ENCODE measurements at regions not wholly inside any gene's neighbourhood (a gene's known extent, or its start where the extent isn't known, plus 50 kb on each side); places are given as distances from the start of the nearest gene placed in this dataset.

DNA sequence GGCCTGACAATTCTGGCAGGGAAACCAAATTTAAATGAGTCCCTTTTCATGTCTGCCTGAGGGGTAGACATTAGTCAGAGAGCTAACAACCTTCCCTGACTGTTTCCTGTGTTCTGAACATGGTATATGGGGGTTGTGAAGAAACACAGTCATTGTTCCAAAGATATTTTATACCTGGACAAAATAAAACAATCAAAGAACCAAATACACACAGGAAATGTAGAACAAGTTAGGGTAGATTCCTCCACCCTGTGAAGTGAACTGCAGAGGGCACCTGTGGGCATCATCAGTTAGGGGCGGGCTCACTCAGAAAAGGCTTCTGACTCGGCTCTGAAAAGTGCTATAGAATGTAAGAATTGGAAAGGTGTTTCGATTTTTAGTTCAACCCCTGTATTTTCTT is 231.9 kb upstream of the CADM1 start:
- no peak overlapping the region for H3K4me3 Mint-ChIP-seq
- no peak overlapping the region for H3K27ac Mint-ChIP-seq
- H3K4me1 Mint-ChIP-seq (ENCODE audit: low read depth in 2 of 2): no peaks in the 10 kb centered on the region
- H3K27me3 Mint-ChIP-seq: peaks cover 2 to 13% of the 10 kb centered on the region in 2 donors
- DNase-seq (ENCODE audit: low spot score): no peak
- no peak for ATAC-seq
- no peaks in the 10 kb centered on the region for H3K36me3 Mint-ChIP-seq
- no peaks in the 10 kb centered on the region for H3K9me3 Mint-ChIP-seq

DNA sequence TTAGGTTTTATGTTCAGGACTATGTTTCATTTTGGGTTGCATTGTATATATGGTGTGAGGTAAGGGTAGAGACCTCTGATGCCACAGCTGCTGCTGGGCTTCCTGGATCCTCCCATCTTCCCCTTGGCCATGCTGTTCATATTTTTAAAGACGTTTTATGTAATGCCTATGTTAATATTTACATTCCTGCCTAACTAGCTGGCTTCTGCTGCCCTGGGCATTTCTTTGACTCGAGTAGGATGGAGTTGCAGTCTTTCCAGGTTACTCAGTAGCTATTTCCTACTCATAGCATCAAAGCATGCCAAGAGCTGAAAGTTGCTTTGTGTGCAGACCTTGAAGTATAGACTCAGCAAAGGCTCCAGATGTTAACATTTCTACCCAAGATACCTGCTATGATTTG is 220.5 kb upstream of the CADM1 start:
- Mint-ChIP-seq H3K27me3 (peaks cover 6 to 25% of the 10 kb centered on the region in 2 donors), H3K4me3 (no peak overlapping the region), H3K27ac (no peak overlapping the region), H3K36me3 (no peaks in the 10 kb centered on the region), H3K9me3 (peaks cover 4% of the 10 kb centered on the region), H3K4me1 (ENCODE audit: low read depth in 2 of 2) (no peaks in the 10 kb centered on the region)
- DNase-seq (ENCODE audit: low spot score): no peak
- no peak for ATAC-seq

DNA sequence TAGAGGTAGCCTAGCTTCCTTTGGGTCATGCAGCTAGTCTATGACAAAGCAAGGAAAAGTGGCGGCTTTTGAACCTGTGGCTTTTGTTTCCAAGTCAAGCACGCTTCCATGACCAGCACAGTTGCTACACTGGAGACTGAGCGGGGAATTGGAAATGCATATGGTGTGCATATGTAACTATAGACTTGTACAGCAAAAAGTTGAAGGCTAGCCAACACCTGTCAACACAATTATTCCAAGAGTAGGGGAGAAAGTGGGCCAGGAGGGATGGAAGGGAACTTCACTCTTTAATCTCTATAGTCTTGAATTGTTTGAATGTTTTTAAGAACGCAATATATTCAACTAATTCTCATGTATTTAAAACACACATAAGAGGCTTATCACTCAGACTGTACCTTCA is 218.5 kb upstream of the CADM1 start:
- Mint-ChIP-seq H3K27me3 (peaks cover 6 to 25% of the 10 kb centered on the region in 2 donors), H3K36me3 (no peaks in the 10 kb centered on the region), H3K27ac (no peak overlapping the region), H3K4me1 (ENCODE audit: low read depth in 2 of 2) (no peaks in the 10 kb centered on the region), H3K9me3 (peaks cover 4% of the 10 kb centered on the region), H3K4me3 (no peak overlapping the region)
- ATAC-seq (no peak), DNase-seq (ENCODE audit: low spot score) (no peak)

DNA sequence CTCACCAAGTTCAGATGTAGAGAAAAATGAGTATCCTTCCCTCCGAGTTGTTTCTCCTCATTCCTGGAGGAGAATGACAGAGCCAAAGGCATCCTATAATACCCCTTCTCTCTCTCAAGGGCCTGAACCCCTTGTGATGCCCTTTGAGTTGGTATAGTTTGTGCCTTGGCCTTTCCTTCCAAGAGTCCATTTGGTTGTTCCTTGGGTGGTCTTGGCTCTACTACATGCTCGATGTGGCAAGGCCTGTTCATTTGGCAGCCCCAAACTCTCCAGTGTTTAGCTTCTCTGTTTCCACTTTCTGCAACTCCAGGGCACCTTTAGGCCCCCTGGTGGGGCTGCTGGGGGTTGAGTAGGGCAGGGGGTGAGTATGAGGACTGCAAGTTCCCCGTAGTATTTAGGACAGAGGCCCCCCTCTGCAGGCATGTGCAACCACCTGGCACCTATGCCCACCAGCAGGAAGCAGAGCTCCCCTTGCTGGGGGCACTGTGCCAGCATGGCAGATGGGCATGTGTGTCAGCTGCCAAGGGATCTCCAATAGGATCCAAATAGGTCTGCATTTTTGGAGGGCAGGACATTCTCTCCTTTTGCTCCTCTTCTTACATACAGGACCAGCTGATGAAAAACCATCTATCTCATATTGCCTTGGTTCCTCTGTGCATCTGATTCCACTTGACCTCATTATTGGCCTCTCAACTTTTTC is 217.2 kb upstream of the CADM1 start:
- DNase-seq (ENCODE audit: low spot score): no peak
- peaks cover 2 to 18% of the 10 kb centered on the region in 2 donors for H3K27me3 Mint-ChIP-seq
- H3K36me3 Mint-ChIP-seq: no peaks in the 10 kb centered on the region
- H3K4me1 Mint-ChIP-seq (ENCODE audit: low read depth in 2 of 2): no peaks in the 10 kb centered on the region
- peak in 1 of 2 donors; percentile 4 for ATAC-seq
- H3K4me3 Mint-ChIP-seq: no peak overlapping the region
- H3K27ac Mint-ChIP-seq: no peak overlapping the region
- peaks cover under 1% of the 10 kb centered on the region for H3K9me3 Mint-ChIP-seq

DNA sequence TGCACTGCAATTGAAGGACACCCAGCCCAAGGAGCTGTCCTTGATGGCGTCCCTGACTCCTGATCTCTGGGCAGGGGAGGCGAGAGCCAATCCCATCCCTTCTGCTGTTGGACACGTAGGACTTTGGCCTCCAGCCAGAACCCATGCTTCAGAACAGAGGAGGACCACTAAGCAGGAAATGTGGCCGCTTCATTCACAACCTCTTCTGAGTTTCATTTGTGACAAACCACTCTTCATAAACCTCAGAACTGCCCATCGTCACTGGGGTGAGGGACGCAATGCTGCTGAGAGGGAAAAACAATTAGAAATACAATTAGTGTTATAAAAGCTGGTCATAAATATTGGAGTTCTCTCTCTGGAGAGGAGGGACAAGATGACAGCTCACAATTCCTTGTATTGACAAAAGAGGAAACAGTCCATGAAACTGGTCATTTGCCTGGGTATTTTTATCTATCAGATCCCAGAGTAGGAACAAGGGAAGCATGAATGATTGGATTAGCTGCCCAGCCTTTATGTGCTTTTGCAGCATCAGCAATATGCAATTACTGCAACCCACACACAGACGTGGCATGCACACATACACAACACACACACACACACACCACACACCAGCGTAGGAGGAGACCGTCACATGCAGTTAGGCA is 216.5 kb upstream of the CADM1 start:
- H3K27ac Mint-ChIP-seq: no peak overlapping the region

DNA sequence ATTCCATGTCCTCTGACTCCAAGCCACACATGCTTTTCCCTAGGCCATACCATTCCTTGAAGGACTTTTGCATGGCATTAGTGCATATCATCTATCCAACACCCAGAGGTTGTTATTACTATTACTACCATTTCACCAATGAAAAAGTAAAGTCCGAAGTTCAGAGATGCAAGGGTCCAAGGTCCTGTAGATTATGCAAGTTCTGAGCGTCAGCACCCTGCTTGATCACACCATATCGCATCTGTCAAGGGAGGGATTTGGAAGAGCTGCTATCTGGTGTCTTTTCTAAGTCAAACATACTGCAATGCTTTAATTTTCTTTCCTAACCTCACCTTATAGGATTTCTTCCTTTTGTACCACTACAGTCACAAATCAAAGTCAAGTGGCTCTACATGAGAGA is 214.7 kb upstream of the CADM1 start:
- Mint-ChIP-seq H3K36me3 (no peaks in the 10 kb centered on the region), H3K27me3 (no peaks in the 10 kb centered on the region), H3K4me1 (ENCODE audit: low read depth in 2 of 2) (no peaks in the 10 kb centered on the region)

More for the DNA sequence above, 216.5 kb upstream of the CADM1 start:
- Mint-ChIP-seq H3K4me1 (ENCODE audit: low read depth in 2 of 2) (no peaks in the 10 kb centered on the region), H3K4me3 (no peak overlapping the region), H3K36me3 (no peaks in the 10 kb centered on the region), H3K27me3 (peaks cover 0 to 13% of the 10 kb centered on the region in 2 donors), H3K9me3 (no peaks in the 10 kb centered on the region)
- ATAC-seq: no peak
- DNase-seq (ENCODE audit: low spot score): no peak

DNA sequence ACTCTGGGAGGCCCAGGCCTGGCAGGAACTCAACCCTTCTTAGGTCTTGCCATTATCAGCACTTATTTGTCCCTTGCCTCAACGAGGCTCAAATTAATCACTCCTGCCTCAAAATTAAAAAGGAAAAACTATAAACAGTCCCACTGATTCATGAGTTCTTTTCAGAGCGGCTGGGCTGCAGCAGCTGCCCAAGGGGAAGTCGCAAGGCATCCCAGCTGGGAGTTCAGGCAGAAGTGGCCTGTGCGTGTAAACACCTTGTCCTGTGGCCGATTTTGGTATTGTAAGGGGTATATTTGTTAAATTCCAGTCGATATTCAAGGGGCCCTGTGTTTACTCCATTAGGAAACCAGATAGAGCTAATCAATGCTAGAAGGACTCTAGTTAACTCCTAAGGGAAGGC is 213.9 kb upstream of the CADM1 start:
- ATAC-seq (no peak), DNase-seq (ENCODE audit: low spot score) (no peak)
- Mint-ChIP-seq H3K27ac (no peak overlapping the region), H3K4me1 (ENCODE audit: low read depth in 2 of 2) (no peaks in the 10 kb centered on the region), H3K27me3 (no peaks in the 10 kb centered on the region), H3K4me3 (no peak overlapping the region), H3K36me3 (no peaks in the 10 kb centered on the region), H3K9me3 (no peaks in the 10 kb centered on the region)

More for the DNA sequence above, 214.7 kb upstream of the CADM1 start:
- ATAC-seq (no peak), DNase-seq (ENCODE audit: low spot score) (no peak)
- H3K4me3 Mint-ChIP-seq: no peak overlapping the region
- H3K27ac Mint-ChIP-seq: no peak overlapping the region
- H3K9me3 Mint-ChIP-seq: no peaks in the 10 kb centered on the region

DNA sequence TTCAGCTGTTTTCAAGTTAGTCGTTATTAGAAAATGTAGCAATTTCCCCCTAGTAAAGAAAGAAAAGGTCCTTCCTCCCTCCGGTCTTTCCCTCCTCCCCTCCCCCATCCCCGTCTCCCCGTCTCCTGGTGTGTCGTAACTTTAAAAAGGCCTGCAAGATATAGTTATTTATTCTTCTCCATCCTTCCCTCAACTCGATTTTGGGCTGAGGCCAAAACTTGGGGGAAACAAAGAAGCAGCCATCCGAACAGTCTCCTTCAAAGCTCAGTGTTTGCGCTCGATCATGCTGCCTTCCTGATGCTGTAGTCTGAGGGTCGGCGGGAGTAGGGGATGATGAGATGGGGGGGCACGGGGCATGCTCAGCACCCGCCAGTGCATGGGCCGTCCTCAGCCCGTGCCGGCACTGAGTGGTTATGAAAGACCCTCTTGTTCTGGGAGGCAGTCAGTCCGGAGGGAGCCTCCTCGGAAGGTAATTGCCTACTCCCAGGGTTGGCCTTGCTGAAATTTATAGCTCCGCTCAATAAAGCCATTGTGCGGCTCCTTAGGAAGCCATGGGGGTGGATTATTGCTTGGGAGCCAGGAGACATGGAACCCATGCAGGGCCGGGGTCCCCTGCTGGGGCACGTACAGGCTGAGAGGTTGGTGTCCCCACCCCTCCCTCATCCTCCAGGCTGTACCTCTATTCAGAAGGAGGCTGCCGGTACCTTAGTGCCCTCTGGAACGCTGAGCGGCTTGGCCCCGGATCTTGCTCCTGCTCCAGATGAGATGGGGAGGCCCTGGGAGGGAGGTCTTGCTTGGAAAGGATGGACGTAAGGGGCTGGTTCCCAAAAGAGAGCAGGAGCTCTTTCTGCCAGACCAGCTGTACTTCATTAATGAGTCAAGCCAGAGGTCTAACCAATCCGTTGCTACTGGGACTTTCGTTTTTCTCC is 212.7 kb upstream of the CADM1 start:
- Mint-ChIP-seq H3K36me3 (no peaks in the 10 kb centered on the region), H3K27ac (no peak overlapping the region), H3K4me1 (ENCODE audit: low read depth in 2 of 2) (no peaks in the 10 kb centered on the region), H3K9me3 (no peaks in the 10 kb centered on the region), H3K4me3 (no peak overlapping the region), H3K27me3 (no peaks in the 10 kb centered on the region)
- peak in 1 of 2 donors; percentile 29 for ATAC-seq
- DNase-seq (ENCODE audit: low spot score): no peak

DNA sequence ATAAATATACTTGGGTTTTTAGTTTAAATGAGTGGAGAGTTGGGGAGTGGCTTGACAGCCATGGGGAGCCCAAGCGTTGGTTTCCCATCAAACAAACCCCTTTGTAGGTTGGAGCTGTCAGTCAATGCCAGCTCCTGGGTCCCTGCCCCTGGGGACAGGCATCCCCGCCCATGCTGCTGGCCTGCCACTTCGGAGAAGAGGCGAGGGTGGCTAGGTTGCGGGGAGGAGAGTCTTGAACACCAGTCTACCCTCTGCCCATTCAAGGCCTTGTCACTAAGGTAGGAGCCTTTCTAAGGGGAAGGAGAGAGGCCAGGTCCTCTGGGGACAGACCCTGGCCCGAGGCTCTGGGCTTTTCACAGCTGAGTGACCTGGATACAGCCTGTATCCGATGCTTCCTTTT is 211.9 kb upstream of the CADM1 start:
- DNase-seq (ENCODE audit: low spot score) (no peak), ATAC-seq (no peak)
- no peak overlapping the region for H3K27ac Mint-ChIP-seq
- H3K36me3 Mint-ChIP-seq: no peaks in the 10 kb centered on the region
- H3K4me3 Mint-ChIP-seq: no peak overlapping the region
- no peaks in the 10 kb centered on the region for H3K4me1 Mint-ChIP-seq (ENCODE audit: low read depth in 2 of 2)
- no peaks in the 10 kb centered on the region for H3K27me3 Mint-ChIP-seq
- no peaks in the 10 kb centered on the region for H3K9me3 Mint-ChIP-seq

DNA sequence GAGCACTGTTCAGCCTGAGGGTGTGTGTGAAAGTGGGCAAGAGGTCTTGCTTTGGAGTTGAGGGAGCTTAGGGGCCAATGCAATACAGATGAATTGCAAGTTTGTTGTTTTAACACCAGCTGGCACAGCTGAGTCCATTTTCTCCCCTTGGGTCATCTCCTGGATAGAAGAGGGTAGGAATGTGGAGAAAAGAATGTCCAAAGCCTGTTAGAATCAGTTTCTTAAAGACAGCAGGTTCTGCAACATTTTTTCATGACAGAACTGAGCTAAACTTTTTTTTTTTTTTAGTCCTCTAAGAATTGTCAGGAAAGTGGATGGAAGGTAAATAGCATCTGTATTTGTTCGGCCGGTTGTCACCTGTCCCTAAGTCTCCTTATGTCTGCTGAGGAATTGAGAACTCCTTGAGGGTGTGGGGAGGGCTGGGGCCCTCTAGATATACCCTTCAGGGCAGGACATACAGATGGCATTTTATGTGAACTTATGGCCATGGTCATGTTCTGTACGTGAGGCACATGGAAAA is 211.1 kb upstream of the CADM1 start:
- H3K27me3 Mint-ChIP-seq: peaks cover 0 to 4% of the 10 kb centered on the region in 2 donors
- H3K4me1 Mint-ChIP-seq (ENCODE audit: low read depth in 2 of 2): no peaks in the 10 kb centered on the region
- ATAC-seq (no peak), DNase-seq (ENCODE audit: low spot score) (no peak)
- H3K27ac Mint-ChIP-seq: no peak overlapping the region
- no peak overlapping the region for H3K4me3 Mint-ChIP-seq
- H3K9me3 Mint-ChIP-seq: no peaks in the 10 kb centered on the region
- H3K36me3 Mint-ChIP-seq: no peaks in the 10 kb centered on the region

DNA sequence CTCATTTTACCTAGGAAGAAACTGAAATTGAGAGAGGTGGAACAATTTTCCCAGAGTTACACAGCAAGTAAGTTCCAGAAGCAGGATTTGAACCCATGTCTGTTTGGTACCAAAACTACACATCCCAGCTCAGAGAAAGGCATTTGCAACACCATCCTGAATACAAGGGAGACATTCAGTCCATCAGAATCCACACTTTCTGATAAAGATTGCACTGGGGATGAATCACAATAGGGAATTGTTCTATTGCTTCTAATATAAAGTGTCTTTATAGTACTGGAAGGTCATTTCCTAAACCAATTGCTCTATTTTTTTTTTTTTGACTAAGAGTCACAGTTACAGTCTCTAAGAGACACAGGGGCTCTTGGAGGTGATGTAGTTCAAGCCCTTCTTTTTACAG is 208.1 kb upstream of the CADM1 start:
- Mint-ChIP-seq H3K9me3 (no peaks in the 10 kb centered on the region), H3K27me3 (peaks cover 0 to 20% of the 10 kb centered on the region in 2 donors), H3K4me1 (ENCODE audit: low read depth in 2 of 2) (no peaks in the 10 kb centered on the region), H3K27ac (no peak overlapping the region), H3K4me3 (no peak overlapping the region), H3K36me3 (no peaks in the 10 kb centered on the region)
- ATAC-seq: no peak
- DNase-seq (ENCODE audit: low spot score): no peak

DNA sequence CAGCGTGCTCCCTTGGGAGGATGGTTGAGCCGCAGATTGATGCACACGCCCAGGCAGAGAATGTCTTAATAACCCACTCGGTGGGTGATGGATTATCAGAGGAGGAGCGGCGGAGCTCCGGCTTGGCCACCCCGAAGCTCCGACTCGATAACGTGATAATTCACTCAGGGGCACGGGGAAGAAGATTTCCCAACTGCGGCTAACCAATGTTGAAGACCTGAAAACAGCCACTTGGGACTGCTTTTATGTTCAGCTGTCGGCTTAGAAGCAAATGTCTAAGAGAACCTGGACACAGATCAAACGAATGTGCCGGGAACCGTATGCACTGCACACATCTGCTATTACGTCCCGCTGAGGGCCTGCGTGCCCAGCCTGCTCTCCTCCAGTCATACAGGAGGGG is 206.8 kb upstream of the CADM1 start:
- H3K27me3 Mint-ChIP-seq: peaks cover 0 to 20% of the 10 kb centered on the region in 2 donors

DNA sequence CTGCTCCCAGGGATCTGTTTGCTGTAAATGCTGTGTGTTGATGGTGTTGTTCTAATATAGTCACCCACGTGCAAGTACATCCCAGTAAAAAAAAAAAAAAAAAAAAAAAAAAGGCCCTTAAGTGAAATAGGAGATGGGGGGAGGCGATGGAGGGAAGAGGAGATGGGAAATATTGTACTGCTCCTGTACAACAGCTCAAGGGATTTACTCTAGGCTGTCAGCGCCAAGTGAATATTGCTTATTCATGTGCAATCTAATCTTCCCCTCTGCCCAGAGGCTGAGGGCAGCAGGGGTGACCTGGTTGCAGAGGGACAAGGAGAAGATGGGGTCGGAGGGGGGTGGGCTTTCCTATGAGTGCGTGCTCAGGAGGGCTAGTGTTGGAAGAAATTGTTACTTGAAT is 206.2 kb upstream of the CADM1 start:
- ATAC-seq: no peak
- Mint-ChIP-seq H3K36me3 (no peaks in the 10 kb centered on the region), H3K4me3 (no peak overlapping the region), H3K9me3 (no peaks in the 10 kb centered on the region), H3K27ac (no peak overlapping the region), H3K27me3 (peaks cover 0 to 20% of the 10 kb centered on the region in 2 donors), H3K4me1 (ENCODE audit: low read depth in 2 of 2) (no peaks in the 10 kb centered on the region)
- no peak for DNase-seq (ENCODE audit: low spot score)

More for the DNA sequence above, 206.8 kb upstream of the CADM1 start:
- no peaks in the 10 kb centered on the region for H3K9me3 Mint-ChIP-seq
- no peak overlapping the region for H3K27ac Mint-ChIP-seq
- ATAC-seq (no peak), DNase-seq (ENCODE audit: low spot score) (no peak)
- H3K4me3 Mint-ChIP-seq: no peak overlapping the region
- H3K4me1 Mint-ChIP-seq (ENCODE audit: low read depth in 2 of 2): no peaks in the 10 kb centered on the region
- H3K36me3 Mint-ChIP-seq: no peaks in the 10 kb centered on the region

DNA sequence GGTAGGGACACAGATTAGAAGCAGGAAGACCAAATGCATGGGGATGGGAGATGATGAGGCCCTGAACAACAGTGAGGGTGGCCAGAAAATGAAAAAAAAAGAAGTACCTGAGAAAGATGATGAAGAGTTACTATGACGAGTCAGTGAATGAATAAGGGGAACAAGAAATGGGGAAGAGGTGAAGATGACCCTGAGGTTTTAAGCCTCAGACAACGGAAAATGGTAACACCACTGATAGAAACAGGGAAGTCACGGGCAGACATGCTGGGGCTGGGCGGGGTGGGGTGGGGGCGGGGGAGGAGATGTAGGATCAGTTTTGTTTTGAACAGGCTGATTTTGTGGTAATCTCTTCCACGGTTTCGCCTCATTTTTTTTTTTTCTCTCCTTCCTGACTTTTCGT is 205.1 kb upstream of the CADM1 start:
- H3K27ac Mint-ChIP-seq: no peak overlapping the region
- H3K4me3 Mint-ChIP-seq: no peak overlapping the region
- H3K36me3 Mint-ChIP-seq: no peaks in the 10 kb centered on the region
- ATAC-seq: no peak
- H3K27me3 Mint-ChIP-seq: peaks cover 0 to 20% of the 10 kb centered on the region in 2 donors
- no peaks in the 10 kb centered on the region for H3K4me1 Mint-ChIP-seq (ENCODE audit: low read depth in 2 of 2)
- no peaks in the 10 kb centered on the region for H3K9me3 Mint-ChIP-seq
- DNase-seq (ENCODE audit: low spot score): no peak

Measured in natural killer cell treated with Interleukin-12 subunit alpha and Interleukin-12 subunit beta and Interleukin-15 and Interleukin-18, amount 100 ng/mL, for 72 hours (primary cell).